ENCODE measurements at regions not wholly inside any gene's neighbourhood (a gene's known extent, or its start where the extent isn't known, plus 50 kb on each side); places are given as distances from the start of the nearest gene placed in this dataset.
A peak's percentile ranks its signal among the peaks of the same experiment; 100 is the strongest.
"Not testable (repeated sequence)": the region's sequence is repeated elsewhere in the genome, so short reads cannot be mapped to it uniquely, and the experiment has no call there.

DNA sequence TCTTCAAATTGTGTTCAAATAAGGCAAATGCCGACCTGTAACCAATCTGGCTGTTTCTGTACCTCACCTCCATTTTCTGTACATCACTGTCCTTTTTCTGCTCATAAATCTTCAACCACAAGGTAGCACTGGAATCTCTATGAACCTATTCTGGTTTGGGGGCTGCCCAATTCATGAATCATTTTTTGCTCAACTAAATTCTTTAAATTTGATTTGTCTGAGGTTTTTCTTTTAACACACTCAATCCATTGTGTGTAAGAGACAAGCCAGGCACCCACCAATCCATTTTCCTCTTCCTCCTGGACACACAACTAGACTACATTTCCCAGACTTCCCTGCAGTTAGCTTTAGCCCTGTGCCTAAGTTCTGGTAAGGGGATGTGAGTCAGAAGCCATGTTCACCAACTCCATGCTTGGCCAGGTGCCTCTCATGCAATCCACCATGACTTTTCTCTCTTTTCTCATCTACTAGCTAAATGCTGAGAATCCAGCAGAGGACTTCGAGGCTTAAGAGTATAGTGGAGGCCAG, 193.2 kb upstream of the KLF3 start:
- DNase-seq (ENCODE audit: low spot score), result no peak

DNA sequence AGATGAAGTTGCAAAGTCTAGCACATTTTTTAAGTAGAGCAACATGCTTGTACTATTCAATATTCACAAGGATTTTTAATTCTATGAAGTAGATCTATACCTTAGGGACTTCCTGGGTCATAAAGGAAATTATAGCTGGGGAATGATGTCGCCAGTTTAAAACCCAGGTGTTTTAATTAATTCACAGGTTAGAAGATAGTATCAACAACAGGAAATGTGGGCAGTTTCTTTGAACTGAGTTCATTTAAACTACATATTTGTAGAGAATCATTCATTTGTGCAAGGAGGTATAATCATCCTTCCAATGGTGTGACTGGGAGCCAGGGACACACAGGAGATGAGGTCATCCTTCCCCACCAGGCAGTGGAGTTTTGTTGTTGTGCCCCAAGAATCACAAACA, 181.3 kb upstream of the KLF3 start:
- no peak for DNase-seq (ENCODE audit: low spot score)

DNA sequence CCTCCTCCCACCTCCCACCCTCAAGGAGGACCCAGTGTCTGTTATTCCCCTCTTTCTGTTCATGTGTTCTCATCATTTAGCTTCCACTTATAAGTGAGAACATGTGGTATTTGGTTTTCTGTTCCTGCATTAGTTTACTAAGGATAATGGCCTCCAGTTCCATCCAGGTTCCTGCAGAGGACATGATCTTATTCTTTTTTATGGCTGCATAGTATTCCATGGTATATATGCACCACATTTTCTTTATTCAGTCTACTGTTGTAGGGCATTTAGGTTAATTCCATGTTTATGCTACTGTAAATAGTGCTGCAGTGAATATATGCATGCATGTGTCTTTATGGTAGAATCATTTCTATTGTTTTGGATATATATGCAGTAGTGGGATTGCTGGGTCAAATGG, 180.4 kb upstream of the KLF3 start:
- not testable (repeated sequence) for DNase-seq (ENCODE audit: low spot score)

DNA sequence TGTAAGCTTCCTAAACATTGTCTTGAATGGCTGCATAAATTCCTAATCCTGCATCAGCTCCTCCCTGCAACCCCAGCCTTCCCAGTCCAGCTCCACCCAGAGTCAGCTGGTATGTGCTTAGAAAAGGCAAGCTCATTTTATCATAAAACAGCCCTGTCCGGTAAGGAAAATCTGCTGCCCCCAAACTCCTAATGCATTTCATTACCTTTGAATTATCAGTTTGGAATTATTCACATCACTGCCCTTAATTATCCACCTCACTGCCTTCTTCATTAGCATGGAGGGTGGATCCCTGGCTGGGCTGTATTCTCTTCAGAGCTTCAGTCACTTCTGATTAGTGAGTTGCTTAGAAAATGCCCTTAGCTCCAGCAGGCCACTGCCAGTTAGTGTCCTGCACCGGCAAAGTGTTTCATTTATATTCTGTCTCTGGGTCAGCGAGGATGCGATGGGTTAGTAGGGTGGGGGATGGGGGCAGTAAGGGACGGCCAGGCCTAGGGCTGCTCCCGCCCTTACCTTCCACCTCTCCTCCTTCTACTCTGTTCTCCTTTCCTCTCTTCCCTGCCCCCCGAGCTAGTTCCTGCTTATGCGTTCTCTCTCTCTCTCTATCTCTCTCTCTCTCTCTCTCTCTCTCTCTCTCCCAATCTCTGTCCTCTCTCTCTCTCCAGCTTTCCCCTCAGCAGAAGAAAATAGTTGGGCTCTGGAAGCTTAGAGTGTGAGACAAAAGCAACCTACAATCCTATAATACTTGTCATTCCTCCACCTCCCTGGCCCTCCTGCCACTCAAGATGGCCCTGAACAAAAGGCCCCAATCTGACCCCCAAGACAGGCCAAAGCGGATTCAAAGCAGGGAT, 174.8 kb upstream of the KLF3 start:
- DNase-seq (ENCODE audit: low spot score), result no peak

DNA sequence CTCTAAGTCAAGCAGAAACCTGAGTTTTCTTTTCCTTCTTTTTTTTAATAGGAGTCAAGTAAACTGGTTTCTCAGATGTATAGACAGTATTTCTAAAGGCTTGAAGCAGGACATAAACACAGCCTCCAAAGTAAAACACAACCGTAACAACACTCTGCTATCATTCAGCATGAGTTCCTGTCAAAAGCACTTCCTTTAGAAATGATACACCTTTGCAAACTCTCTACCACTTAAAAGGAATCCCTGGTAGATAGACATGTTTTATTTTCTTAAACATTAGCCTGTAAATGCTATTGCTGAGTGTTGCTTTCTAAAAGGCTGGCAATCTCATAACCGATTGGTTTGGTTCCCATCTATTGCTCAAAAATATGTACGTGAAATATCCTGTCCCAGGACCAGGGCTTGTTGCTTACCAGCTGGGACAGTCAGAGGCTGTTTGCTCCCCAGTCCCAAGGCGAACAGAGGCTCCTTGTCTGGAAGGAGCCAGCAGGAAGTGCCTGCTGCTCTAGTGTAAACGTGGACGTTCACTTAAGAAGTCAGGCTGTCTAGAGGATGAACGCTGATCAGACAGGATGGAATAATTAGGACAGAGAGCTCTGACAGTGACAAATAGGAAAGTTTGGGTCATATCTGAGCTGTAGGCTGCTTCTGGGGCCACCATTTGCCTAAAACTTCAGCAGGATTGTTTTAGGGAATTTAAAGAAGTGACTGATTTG, 173.9 kb upstream of the KLF3 start:
- no peak for DNase-seq (ENCODE audit: low spot score)

DNA sequence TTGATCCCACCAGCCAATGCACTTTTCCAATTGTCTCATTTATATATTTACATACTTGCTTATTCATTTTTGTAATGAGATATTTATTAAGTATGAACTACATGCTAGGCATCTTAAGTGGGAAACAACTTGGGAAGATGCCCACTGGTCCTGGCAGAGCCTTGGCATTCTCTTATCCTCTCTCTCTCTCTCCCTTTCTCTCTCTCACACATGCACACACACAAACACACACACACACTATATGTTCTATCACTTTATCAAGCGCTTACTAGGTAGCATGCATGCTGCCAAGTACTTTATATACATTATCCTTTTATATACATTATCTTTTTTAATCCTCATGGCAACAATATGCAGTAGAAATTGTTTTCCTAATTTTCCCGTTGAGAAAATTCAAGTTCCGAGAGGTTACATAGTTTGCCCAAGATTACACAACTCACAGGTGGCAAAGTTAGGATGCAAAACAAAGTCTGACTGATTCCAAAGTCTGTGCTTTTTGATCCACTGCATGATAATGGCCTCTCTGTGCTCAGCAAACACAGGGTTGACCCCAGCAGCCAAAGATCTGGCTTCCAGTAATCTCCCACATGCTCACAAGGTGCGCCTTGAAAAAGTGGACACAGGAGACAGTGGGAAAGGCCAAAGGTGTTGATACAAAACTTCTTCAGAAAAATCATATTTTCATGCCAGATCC, 173.1 kb upstream of the KLF3 start:
- no peak for DNase-seq (ENCODE audit: low spot score)

DNA sequence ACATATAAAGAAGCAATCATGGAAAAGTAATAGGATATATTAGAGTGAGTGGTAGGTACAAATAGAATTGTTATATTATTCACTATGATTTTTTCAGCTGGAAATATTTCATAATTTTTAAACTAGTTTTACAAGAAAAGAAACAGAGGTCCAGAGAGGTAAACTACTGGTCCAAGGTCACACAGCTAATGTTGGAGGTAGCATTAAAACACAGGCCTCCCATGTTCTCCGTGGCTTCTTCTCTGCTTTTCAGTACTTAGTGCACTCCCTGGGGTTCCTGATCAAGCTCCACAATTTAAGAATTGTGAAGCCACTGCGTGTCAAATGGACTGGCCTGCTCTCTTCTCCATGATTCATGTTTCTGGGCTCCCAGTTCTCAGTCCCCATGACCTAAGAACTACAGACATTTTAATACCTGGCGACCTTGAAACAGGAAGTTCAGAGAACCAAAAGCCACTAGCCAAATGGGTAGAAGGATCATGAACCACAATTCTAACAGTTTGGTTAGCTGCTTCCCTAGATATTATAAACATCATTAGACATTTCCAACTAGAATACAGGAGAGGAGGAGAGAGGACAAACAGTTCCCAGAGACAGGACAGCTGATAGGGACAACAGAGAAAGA, 172.0 kb upstream of the KLF3 start:
- DNase-seq (ENCODE audit: low spot score), result peak; percentile 1

DNA sequence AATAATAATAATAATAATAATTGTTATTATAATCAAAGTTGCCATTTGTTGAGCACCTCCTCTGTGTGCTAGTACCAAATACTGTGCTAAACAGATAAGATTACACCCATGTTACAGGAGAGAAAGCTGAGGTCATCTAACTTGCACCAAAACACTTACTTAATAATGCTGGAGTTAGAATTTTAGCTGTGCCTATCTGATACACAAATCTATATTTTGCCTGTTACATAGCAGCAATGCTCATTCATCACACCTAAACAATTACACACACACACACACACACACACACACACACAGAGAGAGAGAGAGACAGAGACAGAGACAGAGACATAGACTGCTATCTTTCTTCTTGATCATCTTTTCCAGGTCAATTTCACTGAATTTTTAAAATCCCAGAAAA, 170.9 kb upstream of the KLF3 start:
- DNase-seq (ENCODE audit: low spot score), result no peak

DNA sequence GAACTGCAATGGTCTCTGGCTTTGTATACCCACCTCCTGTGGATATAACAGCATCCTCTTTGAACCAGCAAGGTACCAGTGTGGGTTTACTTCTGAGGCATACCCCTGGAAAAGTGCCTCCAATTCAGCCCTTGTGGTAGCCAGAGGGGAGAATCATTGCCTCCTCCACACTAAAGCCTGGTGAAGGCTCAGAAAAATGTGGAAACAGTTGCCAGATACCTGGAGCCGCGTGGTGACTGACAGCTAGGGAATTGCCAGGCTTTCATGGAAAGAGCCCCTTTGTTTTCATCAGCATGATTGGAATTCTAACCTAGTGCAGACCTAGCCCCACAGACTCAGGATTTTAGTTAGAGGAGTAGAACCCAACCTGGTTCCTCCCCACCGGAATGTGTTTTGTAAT, 168.6 kb upstream of the KLF3 start:
- no peak for DNase-seq (ENCODE audit: low spot score)

DNA sequence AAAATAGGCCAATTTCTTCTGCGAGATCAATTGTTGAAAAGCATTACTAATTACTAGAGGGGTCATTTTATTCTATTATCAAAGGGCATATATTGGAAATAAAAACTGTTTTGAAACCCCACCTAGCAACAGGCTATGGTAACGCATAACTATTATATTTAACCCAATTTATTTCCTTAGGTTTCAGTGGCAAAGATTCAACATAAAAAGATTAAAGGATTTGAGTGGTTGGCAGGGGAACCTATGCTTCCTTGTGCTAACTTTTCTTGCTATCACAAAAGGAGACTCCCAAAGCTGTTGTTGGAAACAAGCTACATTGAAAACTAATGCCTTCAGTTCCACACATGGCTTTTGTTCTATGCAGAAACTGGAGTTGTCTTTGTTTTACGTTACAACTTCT, 166.9 kb upstream of the KLF3 start:
- no peak for DNase-seq (ENCODE audit: low spot score)

DNA sequence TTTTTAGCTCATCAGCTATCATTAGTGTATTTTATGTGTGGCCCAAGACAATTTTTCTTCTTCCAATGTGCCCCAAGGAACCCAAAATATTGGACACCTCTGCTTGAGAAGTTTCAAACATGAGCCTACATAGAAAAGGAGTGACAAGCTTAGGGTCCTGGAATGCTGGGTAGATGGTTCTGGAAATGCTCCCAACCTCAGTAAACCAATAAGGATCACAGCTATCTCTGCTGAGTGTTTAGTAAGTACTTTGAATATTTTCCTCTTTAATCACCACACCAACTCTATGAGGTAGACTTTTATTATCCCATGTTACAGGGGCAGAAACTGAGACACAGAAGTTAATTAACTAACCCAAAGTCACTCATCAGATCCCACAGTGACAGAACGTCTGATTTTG, 164.9 kb upstream of the KLF3 start:
- DNase-seq (ENCODE audit: low spot score), result no peak

DNA sequence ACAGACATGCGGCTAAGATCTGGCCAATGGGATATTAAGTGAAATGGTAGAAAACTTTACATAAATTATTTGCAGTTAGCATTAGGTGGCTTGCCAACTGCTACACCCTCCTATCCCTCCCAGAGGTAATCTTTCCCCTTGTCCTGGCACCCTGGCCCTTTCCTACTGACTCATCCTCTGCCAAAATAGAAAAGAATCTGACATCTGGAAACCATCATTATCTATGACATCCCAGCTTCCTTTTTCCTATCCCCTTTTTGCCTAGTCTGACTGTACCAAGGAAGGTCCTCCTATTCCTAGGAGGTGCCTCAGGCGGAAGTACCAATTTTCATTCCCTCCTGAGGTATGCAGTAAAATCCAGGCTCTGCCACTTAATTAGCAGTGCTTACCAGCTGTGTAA, 163.6 kb upstream of the KLF3 start:
- DNase-seq (ENCODE audit: low spot score), result no peak

DNA sequence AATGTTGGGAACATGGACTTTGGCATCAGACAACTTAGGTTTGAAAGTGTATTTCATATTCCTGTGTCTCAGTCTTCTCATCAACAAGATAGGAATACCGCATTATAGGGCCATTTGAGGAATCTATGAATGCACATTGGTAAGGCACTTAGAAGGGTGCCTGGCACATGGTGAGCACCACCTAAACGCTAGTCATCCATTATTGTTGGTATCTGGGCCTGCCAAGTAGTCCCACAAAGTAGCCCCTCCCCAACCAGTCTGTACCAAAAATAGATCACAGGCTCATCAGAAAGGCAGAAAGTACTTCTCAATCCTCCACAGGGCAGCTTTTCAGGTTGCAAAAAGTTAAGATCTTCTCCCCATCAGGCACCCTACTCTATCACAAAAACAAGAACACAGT, 162.3 kb upstream of the KLF3 start:
- DNase-seq (ENCODE audit: low spot score), result no peak

DNA sequence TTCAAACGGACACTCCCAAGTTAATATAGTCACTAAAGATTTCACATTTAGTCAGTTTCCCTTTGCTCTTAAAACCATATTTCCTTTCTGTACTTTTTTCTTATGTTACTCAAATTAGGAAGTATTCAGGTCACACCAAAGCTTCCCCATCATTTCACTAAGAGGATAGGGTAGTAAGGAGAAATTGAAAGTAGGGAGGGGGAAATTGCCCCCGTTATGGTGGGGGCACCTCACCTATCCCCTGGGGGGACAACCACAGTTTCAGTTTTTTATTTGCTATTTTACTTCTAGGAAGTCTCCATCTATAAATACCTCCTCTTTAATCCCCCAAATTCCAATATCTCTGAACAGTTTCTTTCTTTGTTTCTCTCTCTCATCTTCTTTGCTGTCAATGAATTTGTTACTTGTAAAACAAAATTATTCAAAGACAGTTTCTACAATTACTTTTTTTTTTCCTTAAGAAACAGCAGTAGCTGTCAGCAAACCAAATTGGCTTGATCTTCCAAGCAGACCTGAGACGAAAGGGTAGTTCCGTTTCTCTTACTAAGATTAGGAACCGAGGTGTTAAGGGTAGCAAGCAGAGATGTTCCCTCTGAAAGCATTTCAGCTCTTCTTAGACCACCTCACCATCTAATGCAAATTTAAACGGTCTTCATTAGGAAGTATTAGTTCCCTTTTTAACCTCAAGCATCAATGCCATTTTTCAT, 160.2 kb upstream of the KLF3 start:
- DNase-seq (ENCODE audit: low spot score), result no peak

DNA sequence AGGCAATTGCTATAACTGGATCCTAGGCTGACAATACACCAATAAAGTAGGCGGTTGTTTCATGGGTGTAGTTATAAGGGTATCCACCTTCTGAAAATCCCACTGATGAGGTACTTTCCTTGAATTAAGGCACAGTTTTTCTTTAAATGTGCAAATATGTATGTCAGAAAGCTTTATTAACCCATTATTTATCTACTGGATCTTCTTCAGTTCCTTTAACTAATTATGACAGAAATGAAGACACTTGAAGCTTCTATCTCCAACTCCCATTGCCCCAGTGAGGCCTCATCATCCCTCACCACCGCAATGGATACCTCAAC, 159.6 kb upstream of the KLF3 start:
- DNase-seq (ENCODE audit: low spot score), result no peak

DNA sequence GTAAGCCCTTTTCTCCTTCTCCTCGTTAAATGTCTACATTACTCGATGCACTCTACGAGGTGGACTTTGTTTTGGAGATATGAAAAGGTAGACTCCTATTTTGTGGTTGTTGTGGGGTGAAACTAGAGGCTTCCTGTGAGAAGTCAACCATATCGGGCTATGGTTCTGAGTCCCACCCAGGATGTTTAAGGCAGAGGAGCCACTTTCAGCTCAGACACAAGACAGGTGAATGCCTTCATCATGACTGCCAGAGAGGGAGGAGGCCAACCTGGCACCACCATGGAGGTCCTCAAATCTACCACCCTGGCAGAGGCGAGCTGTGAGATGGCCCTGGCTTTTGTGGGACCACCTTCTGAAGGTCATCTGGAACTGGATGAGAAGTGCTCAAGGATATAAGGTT, 154.4 kb upstream of the KLF3 start:
- no peak for DNase-seq (ENCODE audit: low spot score)

DNA sequence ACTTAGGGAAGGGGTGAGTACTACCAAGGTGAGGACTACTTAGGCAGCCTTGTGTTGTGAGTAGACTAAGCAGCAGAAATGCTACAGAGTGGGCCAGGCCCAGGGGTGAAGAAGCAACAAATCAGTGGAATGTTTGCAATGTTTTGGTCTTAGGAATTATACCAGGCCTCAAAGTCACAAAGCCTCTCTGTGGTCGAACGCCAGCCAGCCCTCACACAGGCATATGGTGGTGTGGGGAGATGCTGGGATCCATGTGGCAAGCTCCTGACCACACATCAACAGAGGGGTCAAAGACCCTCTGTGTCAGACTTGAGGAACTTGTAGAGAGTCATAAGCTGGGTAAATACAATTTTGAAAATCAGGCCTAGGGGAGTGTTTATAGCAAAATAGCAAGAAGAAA, 153.8 kb upstream of the KLF3 start:
- DNase-seq (ENCODE audit: low spot score), result no peak

DNA sequence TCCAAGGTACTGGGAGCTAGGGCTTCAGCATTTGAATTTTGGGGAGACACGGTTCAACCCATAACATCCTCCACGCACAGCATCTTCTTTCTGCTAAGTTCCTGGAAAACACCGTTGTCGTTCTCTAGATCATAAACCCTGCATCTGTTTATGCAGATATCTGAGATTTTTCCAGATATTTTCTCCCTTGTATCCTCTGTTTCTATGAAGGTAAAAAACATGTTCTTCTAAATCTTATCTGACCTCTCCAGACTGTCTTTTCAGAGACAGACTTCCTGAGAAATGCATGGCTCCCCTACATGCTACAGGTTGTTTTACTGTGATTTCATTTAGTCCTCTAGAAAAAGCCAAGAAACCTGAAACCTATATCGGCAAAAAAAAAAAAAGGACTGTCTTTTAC, 152.3 kb upstream of the KLF3 start:
- no peak for DNase-seq (ENCODE audit: low spot score)

DNA sequence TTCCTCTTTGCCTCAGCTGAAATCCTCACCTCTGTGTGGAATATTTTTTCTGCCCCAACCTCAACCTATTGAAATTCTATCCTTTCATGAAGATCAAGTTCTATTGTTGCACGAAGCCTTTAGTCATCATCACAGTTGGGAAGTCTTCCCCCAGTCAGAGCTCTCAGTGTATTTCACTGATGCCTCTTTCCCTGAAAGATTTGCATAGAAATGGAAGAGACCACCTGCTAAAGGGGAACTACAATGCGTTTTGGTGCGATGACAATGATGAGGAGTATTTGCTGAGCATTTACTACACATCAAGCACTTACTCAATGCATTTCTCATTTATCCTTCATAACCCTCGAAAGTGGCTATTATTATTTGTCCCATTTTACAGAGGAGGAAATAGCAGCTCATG, 151.2 kb upstream of the KLF3 start:
- no peak for DNase-seq (ENCODE audit: low spot score)

DNA sequence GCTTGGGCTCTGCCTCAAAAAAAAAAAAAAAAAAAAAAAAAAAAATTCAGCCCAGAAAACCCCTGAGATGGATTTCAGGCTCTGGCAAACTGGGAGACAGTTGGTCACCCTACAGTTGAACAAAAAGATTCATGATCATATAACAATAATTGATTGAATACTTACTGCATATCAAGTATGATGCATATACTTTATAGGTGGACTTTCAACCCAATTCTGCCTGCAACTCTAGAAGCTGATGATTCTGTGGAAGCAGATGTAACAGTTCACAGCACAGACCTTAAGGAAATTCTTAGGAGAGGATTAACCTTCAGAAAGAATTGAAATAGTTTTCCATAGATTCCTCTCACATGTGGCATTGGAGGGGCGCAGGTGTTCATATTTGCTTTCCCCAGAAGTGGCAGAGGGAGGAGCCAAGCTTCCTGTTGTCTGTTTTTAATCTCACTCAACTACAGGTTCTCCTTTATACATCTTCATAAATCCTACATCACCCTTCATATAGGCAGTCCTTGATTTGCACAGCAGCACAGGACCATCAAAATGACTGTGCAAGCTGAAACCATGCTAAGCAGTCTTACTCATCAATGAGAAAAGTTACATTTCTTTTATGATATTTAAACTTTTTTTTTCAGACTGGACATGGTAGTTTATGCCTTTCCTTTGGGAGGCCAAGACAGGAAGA, 149.4 kb upstream of the KLF3 start:
- no peak for DNase-seq (ENCODE audit: low spot score)

DNA sequence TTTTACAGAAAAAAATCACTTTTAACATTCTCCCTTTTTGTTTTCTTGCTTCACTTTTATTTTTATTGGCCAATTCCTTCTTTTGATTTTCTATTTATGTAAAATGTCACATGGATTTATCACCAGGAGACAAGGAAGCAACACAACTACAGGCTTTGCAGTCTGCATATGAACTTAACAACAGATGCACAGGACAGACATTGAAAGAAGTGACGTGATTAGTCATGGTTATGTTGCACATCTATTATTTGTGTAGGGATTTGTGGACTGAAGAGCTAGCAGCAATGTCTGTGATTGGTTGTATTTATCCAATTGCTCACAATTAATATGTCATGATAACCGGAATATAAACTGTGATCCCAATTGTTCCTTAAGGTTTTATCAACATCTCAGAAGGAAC, 147.8 kb upstream of the KLF3 start:
- no peak for DNase-seq (ENCODE audit: low spot score)

Data from SW480 (cell line).